Panc1 (cell line): ENCODE measurements at regions not wholly inside any gene's neighbourhood (a gene's known extent, or its start where the extent isn't known, plus 50 kb on each side); places are given as distances from the start of the nearest gene placed in this dataset.

Experiments used
- ATAC-seq: fragments of 200-7000 bp; cut with Tn5 transposase; 2 replicates; pipeline ENCODE4 v1.9.1; 2020; ENCODE audit warnings: mild to moderate bottlenecking, moderate library complexity
- BruUV-seq: library from RNA; stranded (reverse); fragments of 400-500 nt; replicated peaks from 2 replicates; lab custom pipeline; 2021; lab: Mats Ljungman, UMichigan
- CTCF ChIA-PET: fragments of 300-600 bp; sonication (Branson Sonifier 250); formaldehyde crosslinking; loops from one replicate; lab custom pipeline; 2022; ENCODE audit warnings: antibody characterized with exemption; lab: Charles Lee
- POLR2A ChIA-PET: fragments of 300-600 bp; sonication (Branson Sonifier 250); formaldehyde crosslinking; loops from one replicate; lab custom pipeline; 2022; ENCODE audit warnings: antibody characterized with exemption; lab: Charles Lee
- DNase-seq: peaks from one replicate; pipeline ENCODE4 v3.0.0-alpha.2; 2010; ENCODE audit warnings: low read depth, low spot score
- H3K27ac ChIP-seq: 2 replicates; pipeline ENCODE4 v1.5.1; 2011; ENCODE audit warnings: mild to moderate bottlenecking, low read length, inconsistent platforms
- H3K27me3 ChIP-seq: fragments of 200-500 bp; sonication (Bioruptor generic); 2 replicates; pipeline ENCODE4 v1.6.0; 2014; ENCODE audit warnings: low read length, inconsistent platforms; ENCODE audit not compliant: control insufficient read depth, insufficient read depth
- H3K36me3 ChIP-seq: fragments of 200-500 bp; sonication (Bioruptor generic); 2 replicates; pipeline ENCODE4 v1.5.1; 2014; ENCODE audit warnings: inconsistent platforms, mild to moderate bottlenecking, low read length, moderate library complexity; ENCODE audit not compliant: control insufficient read depth, insufficient read depth
- H3K4me1 ChIP-seq: 2 replicates; pipeline ENCODE4 v1.5.1; 2011; ENCODE audit warnings: inconsistent platforms, mild to moderate bottlenecking, low read length, moderate library complexity; ENCODE audit not compliant: control insufficient read depth, insufficient read depth
- H3K4me3 ChIP-seq, 2 experiments: 2 replicates each; pipeline ENCODE4 v1.5.1; 2011 to 2012; ENCODE audit warnings: low read depth in 2 of 2, low read length in 2 of 2, mild to moderate bottlenecking in 2 of 2, inconsistent platforms in 1 of 2, moderate library complexity in 1 of 2
- H3K9me3 ChIP-seq: fragments of 200-500 bp; sonication (Bioruptor generic); 2 replicates; pipeline ENCODE4 v1.5.1; 2014; ENCODE audit warnings: low read depth, mild to moderate bottlenecking, inconsistent platforms, low read length, moderate library complexity; ENCODE audit not compliant: control insufficient read depth, insufficient read depth
- POLR2AphosphoS5 ChIP-seq: IDR thresholded peaks from 2 replicates; pipeline ENCODE4 v1.6.1; 2012; ENCODE audit warnings: mild to moderate bottlenecking, low read depth, low read length, moderate library complexity
- REST ChIP-seq, 2 experiments: IDR thresholded peaks; 2 replicates each; pipeline ENCODE4 v1.6.1; 2011 to 2012; ENCODE audit warnings: low read depth in 2 of 2, control low read depth in 1 of 2, low read length in 1 of 2, mild to moderate bottlenecking in 1 of 2, moderate library complexity in 1 of 2; ENCODE audit not compliant: insufficient read depth in 1 of 2
- SIN3A ChIP-seq: IDR thresholded peaks from 2 replicates; pipeline ENCODE4 v1.6.1; 2012; ENCODE audit warnings: low read depth, mild to moderate bottlenecking, low read length, moderate library complexity, borderline replicate concordance; ENCODE audit not compliant: insufficient read depth
- TCF7L2 ChIP-seq: IDR thresholded peaks from 2 replicates; pipeline ENCODE4 v1.6.1; 2011; ENCODE audit warnings: mild to moderate bottlenecking, low read depth, low read length, inconsistent platforms
- in situ Hi-C: cut with HindIII; loops from 2 replicates; pipeline ENCODE4 v1.10.0; 2016; ENCODE audit warnings: low sequenced_read_pairs, low pct_unique_long_range_greater_than_20kb
- intact Hi-C: fragments of 100-400 bp; cut with micrococcal nuclease; formaldehyde crosslinking; loops from one replicate; pipeline ENCODE4 v1.10.0; 2022; ENCODE audit not compliant: unreplicated experiment
- TF ChIP-seq, protein P1 (sequence below): fragments of 450-650 bp; IDR thresholded peaks from 2 replicates; pipeline ENCODE4 v1.5.1; 2017; ENCODE audit warnings: mild to moderate bottlenecking

DNA sequence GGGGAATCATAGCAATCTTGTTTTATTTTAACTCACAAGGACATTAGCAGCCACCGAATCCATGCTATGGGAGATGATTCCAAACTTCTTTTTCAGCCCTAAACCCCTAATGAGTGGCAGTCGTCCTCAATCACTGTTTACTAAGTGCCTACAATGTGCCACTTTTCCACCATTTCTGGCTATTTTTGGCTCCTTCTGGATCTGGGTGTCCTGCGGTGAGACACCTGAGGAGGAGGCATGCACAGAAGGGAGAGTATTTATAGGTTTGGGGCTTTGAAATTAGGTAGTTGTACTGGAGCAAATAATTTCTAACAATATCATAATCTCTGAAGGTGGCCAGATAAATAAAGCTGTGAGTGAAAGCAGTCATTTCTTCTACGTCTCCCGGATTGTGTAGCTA, 1125.6 kb downstream of the BCL11B start:
- POLR2A ChIA-PET: no interaction called here
- H3K4me3 ChIP-seq: no peak overlapping the region
- DNase-seq: no peak
- intact Hi-C loops (no loop called here), in situ Hi-C loops (no loop called here)
- BruUV-seq: no TSS peak
- CTCF ChIA-PET: no interaction called here
- no peak overlapping the region for H3K27ac ChIP-seq
- ATAC-seq: no peak
- no peaks in the 10 kb centered on the region for H3K36me3 ChIP-seq
- H3K4me1 ChIP-seq: no peaks in the 10 kb centered on the region
- TF ChIP-seq REST (IDR thresholded peaks at IDR 0.05; ENCODE audit: insufficient read depth in 1 of 2, low read depth in 2 of 2, low read length in 1 of 2): no peak
- TF ChIP-seq, protein P1, sequence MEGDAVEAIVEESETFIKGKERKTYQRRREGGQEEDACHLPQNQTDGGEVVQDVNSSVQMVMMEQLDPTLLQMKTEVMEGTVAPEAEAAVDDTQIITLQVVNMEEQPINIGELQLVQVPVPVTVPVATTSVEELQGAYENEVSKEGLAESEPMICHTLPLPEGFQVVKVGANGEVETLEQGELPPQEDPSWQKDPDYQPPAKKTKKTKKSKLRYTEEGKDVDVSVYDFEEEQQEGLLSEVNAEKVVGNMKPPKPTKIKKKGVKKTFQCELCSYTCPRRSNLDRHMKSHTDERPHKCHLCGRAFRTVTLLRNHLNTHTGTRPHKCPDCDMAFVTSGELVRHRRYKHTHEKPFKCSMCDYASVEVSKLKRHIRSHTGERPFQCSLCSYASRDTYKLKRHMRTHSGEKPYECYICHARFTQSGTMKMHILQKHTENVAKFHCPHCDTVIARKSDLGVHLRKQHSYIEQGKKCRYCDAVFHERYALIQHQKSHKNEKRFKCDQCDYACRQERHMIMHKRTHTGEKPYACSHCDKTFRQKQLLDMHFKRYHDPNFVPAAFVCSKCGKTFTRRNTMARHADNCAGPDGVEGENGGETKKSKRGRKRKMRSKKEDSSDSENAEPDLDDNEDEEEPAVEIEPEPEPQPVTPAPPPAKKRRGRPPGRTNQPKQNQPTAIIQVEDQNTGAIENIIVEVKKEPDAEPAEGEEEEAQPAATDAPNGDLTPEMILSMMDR: no peak
- TF ChIP-seq TCF7L2: no peak
- TF ChIP-seq SIN3A: no peak
- no peak for TF ChIP-seq POLR2AphosphoS5
- H3K27me3 ChIP-seq: no peaks in the 10 kb centered on the region; the same call in 1 of the 2 replicates
- no peaks in the 10 kb centered on the region for H3K9me3 ChIP-seq

DNA sequence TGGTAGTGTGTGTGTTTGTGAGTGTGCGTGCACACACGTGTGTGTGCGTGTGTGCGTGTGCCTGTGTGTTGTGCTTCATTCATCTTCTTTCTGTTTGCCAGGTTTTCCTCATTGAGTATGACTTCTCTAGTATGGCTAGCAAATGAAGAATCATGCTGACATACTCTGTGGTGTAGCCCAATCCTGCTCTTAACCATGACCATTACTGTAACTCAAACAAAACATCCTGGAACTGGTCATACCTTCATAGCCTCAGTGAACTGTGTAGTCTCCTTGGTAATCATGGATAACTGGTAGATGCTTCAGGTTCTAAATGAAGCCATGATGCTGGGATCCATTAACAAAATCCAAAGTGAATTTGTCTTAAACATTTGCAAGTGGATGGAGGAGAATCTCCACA, 1117.7 kb downstream of the BCL11B start:
- H3K36me3 ChIP-seq: no peaks in the 10 kb centered on the region
- intact Hi-C loops: no loop called here
- no peak for TF ChIP-seq REST (IDR thresholded peaks at IDR 0.05; ENCODE audit: insufficient read depth in 1 of 2, low read depth in 2 of 2, low read length in 1 of 2)
- TF ChIP-seq SIN3A: no peak
- no peak for TF ChIP-seq POLR2AphosphoS5
- TF ChIP-seq, protein P1: no peak
- TF ChIP-seq TCF7L2: no peak
- POLR2A ChIA-PET: no interaction called here
- BruUV-seq: no TSS peak
- DNase-seq (no peak), ATAC-seq (no peak)
- H3K4me1 ChIP-seq: no peaks in the 10 kb centered on the region
- no peak overlapping the region for H3K4me3 ChIP-seq
- no peaks in the 10 kb centered on the region for H3K27me3 ChIP-seq
- no peak overlapping the region for H3K27ac ChIP-seq
- CTCF ChIA-PET: no interaction called here
- in situ Hi-C loops: no loop called here
- H3K9me3 ChIP-seq: no peaks in the 10 kb centered on the region
